ENCODE measurements at regions not wholly inside any gene's neighbourhood (a gene's known extent, or its start where the extent isn't known, plus 50 kb on each side); places are given as distances from the start of the nearest gene placed in this dataset.

GRCh38 chr1:59177756-59178155, 119.1 kb upstream of the FGGY start:
- Histone ChIP-seq H4K20me1 (ENCODE audit: insufficient read depth, low read length, poor library complexity, severe bottlenecking) (no peaks in the 10 kb centered on the region), H3K9me2 (replicated peaks; ENCODE audit: low read depth, low read length) (no peaks in the 10 kb centered on the region), H3K36me3 (ENCODE audit: insufficient read depth, low read length) (no peaks in the 10 kb centered on the region), H3K9me3 (ENCODE audit: insufficient read depth, low read depth, low read length) (no peaks in the 10 kb centered on the region), H2AFZ (ENCODE audit: low read length) (no peak overlapping the region), H3K9ac (ENCODE audit: low read depth, low read length, poor library complexity, severe bottlenecking) (no peak overlapping the region), H3K4me2 (ENCODE audit: low read depth, low read length, poor library complexity, severe bottlenecking) (no peak overlapping the region), H3K4me1 (ENCODE audit: insufficient read depth, low read length, poor library complexity, severe bottlenecking) (no peaks in the 10 kb centered on the region), H3F3A (ENCODE audit: low read depth) (no peaks in the 10 kb centered on the region), H3K79me2 (ENCODE audit: insufficient read depth, low read length) (no peaks in the 10 kb centered on the region), H3K4me3 (ENCODE audit: low read length, poor library complexity, severe bottlenecking) (no peak overlapping the region), H3K27me3 (ENCODE audit: insufficient read depth, low read length, poor library complexity, severe bottlenecking) (no peaks in the 10 kb centered on the region)
- TF ChIP-seq EZH2phosphoT487 (IDR thresholded peaks at IDR 0.05; ENCODE audit: borderline replicate concordance) (no peak), CTCF (conservative IDR thresholded peaks at IDR 0.05; ENCODE audit: low read length) (no peak)

- no peaks in the 10 kb centered on the region for H3F3A ChIP-seq (ENCODE audit: low read depth)
- H3K36me3 ChIP-seq (ENCODE audit: insufficient read depth, low read length), result no peaks in the 10 kb centered on the region
- H3K9me3 ChIP-seq (ENCODE audit: insufficient read depth, low read depth, low read length), result no peaks in the 10 kb centered on the region
- TF ChIP-seq EZH2phosphoT487 (IDR thresholded peaks at IDR 0.05; ENCODE audit: borderline replicate concordance) (no peak), CTCF (conservative IDR thresholded peaks at IDR 0.05; ENCODE audit: low read length) (no peak)
- H3K4me3 ChIP-seq (ENCODE audit: low read length, poor library complexity, severe bottlenecking), result no peak overlapping the region
- no peak overlapping the region for H3K9ac ChIP-seq (ENCODE audit: low read depth, low read length, poor library complexity, severe bottlenecking)
- no peaks in the 10 kb centered on the region for H3K9me2 ChIP-seq (replicated peaks; ENCODE audit: low read depth, low read length)
- no peaks in the 10 kb centered on the region for H4K20me1 ChIP-seq (ENCODE audit: insufficient read depth, low read length, poor library complexity, severe bottlenecking)
- H2AFZ ChIP-seq (ENCODE audit: low read length), result no peak overlapping the region
- H3K79me2 ChIP-seq (ENCODE audit: insufficient read depth, low read length), result no peaks in the 10 kb centered on the region
- no peaks in the 10 kb centered on the region for H3K4me1 ChIP-seq (ENCODE audit: insufficient read depth, low read length, poor library complexity, severe bottlenecking)
- no peaks in the 10 kb centered on the region for H3K27me3 ChIP-seq (ENCODE audit: insufficient read depth, low read length, poor library complexity, severe bottlenecking)
- H3K4me2 ChIP-seq (ENCODE audit: low read depth, low read length, poor library complexity, severe bottlenecking), result no peak overlapping the region
These were observed 118.3 kb upstream of the FGGY start for GRCh38 chr1:59178339-59179187.

- H3K9me2 ChIP-seq (replicated peaks; ENCODE audit: low read depth, low read length), result no peaks in the 10 kb centered on the region
- TF ChIP-seq EZH2phosphoT487 (IDR thresholded peaks at IDR 0.05; ENCODE audit: borderline replicate concordance) (no peak), CTCF (conservative IDR thresholded peaks at IDR 0.05; ENCODE audit: low read length) (no peak)
- no peaks in the 10 kb centered on the region for H4K20me1 ChIP-seq (ENCODE audit: insufficient read depth, low read length, poor library complexity, severe bottlenecking)
- no peaks in the 10 kb centered on the region for H3K27me3 ChIP-seq (ENCODE audit: insufficient read depth, low read length, poor library complexity, severe bottlenecking)
- no peaks in the 10 kb centered on the region for H3K79me2 ChIP-seq (ENCODE audit: insufficient read depth, low read length)
- no peak overlapping the region for H3K4me2 ChIP-seq (ENCODE audit: low read depth, low read length, poor library complexity, severe bottlenecking)
- H3K4me1 ChIP-seq (ENCODE audit: insufficient read depth, low read length, poor library complexity, severe bottlenecking), result no peaks in the 10 kb centered on the region
- H3K36me3 ChIP-seq (ENCODE audit: insufficient read depth, low read length), result no peaks in the 10 kb centered on the region
- H3K4me3 ChIP-seq (ENCODE audit: low read length, poor library complexity, severe bottlenecking), result no peak overlapping the region
- H3K9me3 ChIP-seq (ENCODE audit: insufficient read depth, low read depth, low read length), result no peaks in the 10 kb centered on the region
- no peaks in the 10 kb centered on the region for H3F3A ChIP-seq (ENCODE audit: low read depth)
- no peak overlapping the region for H2AFZ ChIP-seq (ENCODE audit: low read length)
- H3K9ac ChIP-seq (ENCODE audit: low read depth, low read length, poor library complexity, severe bottlenecking), result no peak overlapping the region
These were observed 117.2 kb upstream of the FGGY start for GRCh38 chr1:59179673-59180072.

All from Loucy (cell line).